GM18907 (cell line): ENCODE measurements at regions not wholly inside any gene's neighbourhood (a gene's known extent, or its start where the extent isn't known, plus 50 kb on each side); places are given as distances from the start of the nearest gene placed in this dataset.

Experiments used
- ATAC-seq: cut with Tn5 transposase; IDR thresholded peaks from one replicate; pipeline ENCODE4 v1.9.1; 2021; ENCODE audit warnings: mild to moderate bottlenecking, moderate library complexity; ENCODE audit not compliant: unreplicated experiment

GRCh38 chr15:95503107-95503506, 827.4 kb upstream of the NR2F2 start:
- no peak for ATAC-seq

DNA sequence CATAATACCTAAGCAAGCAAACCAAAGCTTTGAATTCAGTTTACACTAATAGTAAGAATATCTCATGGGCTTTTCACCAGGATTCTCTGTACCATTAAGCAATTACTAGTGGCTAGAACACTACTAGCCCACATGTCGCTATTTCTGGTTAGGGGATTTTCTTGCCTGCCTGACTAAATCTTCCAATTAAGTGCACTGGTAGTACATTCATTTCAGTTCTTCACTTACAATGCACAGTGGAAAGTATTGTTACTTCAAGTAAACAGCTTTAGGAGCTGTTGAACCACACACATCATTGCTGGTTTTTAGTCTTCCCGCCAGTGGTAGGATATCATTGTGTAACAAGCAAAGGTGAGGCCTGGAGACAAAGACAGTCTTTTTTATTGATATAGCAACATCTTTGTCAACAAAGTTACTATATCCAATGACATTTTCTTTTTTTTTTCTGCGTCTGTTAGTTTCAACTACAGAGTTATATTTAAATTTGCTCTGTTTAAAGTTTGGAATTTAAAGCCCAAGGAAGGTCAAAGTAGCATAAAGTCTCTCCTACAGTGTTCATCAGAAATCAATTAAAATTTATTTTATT, 826.8 kb upstream of the NR2F2 start:
- ATAC-seq = no peak

- no peak for ATAC-seq
These were observed 818.8 kb upstream of the NR2F2 start for GRCh38 chr15:95511671-95512070.

DNA sequence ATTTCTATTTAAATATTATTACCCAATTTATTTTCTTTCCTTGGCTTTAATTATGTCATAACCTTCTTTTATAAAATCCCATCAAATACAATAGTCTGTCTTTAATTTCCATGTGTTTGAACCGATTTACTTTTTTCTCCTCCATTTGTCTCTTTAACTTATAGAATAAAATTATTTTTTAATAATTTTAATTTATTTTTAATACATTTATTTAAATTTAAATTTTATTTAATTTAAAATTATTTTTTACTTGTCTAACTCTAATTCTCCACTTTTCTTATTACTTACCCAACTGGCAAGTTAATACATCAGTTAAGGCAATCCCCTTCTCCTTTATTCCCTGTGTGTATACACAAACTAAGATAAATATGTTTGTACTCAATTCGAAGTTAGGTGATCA, 817.6 kb upstream of the NR2F2 start:
- no peak for ATAC-seq

GRCh38 chr15:95519887-95520286, 810.6 kb upstream of the NR2F2 start:
- no peak for ATAC-seq

GRCh38 chr15:95520511-95520910, 810.0 kb upstream of the NR2F2 start:
- ATAC-seq = no peak

DNA sequence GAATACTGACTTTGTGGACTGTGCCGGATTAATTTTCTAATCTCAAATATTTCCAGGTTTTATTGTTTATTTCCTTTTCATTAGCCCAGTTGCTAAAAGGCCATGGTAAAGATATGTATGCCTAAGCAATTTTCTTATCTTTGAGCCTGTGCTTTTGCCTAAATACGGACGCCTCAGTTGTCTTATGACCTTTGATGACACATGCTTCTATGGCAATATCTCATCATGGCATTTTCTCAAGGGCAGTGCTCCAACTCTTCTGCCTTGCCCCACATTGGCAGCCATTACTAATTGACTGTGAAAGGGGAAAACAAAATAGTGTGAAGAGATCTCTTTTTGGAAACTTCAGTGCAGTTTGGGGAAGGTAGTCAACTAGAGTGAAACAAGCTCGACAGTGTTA, 809.6 kb upstream of the NR2F2 start:
- no peak for ATAC-seq

DNA sequence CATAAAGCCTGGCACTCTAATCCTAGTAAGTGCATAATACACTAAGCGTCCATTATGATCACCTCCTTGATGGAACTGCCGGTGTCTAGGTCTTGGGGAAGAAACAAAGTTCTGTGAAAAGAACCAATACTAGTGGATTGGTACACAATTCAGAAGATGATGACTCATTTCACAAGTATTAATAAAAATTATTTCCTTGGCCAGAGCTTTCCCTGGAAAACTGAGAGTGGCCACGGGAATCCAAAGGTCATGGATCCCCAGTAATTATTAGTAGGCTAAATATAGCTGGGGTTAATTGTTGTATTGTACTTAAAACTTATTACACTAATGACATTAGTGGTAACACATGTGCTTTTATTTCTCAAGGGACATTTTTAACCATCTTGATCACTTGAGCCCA, 808.0 kb upstream of the NR2F2 start:
- ATAC-seq = no peak

GRCh38 chr15:95528920-95529319, 801.6 kb upstream of the NR2F2 start:
- ATAC-seq = no peak

GRCh38 chr15:95536638-95537037, 793.9 kb upstream of the NR2F2 start:
- ATAC-seq = no peak

DNA sequence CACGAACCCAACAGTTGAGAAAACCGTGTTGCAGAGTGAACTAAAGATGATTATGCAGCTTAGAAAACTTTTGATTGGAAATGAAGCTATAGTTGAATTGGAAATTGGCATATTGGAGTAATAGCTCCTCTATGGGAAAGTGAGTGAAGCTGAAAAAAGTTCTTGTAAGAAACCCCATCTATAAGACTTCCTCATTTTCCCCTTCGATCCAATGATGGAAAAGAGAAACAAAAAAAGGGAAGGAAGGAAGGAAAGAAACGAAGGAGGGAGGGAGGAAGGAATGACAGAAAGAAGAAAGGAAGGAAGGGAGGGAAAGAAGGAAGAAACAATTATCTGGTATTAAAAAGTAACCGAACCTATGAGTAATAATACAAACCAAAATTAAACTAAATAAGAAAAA, 791.8 kb upstream of the NR2F2 start:
- no peak for ATAC-seq

DNA sequence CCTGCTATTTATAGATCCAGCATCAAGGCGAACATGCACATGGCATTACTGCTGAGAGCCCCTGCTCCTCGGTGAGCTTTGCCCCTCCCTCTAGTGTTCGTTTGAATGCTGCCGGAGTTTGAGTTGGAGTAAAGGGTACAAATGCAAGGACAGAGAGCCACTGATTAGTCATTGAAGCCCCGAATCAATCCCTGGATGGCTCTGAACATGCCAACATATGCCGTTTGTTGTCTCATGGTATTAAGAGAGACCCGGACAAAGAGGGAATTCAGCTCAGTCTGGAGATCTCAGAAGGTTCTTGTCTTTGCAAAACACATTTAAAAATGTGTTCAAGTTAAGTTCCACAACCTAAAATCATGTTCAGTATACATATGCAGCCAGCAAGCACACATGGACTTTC, 789.2 kb upstream of the NR2F2 start:
- no peak for ATAC-seq

GRCh38 chr15:95549168-95549738, 781.2 kb upstream of the NR2F2 start:
- no peak for ATAC-seq

DNA sequence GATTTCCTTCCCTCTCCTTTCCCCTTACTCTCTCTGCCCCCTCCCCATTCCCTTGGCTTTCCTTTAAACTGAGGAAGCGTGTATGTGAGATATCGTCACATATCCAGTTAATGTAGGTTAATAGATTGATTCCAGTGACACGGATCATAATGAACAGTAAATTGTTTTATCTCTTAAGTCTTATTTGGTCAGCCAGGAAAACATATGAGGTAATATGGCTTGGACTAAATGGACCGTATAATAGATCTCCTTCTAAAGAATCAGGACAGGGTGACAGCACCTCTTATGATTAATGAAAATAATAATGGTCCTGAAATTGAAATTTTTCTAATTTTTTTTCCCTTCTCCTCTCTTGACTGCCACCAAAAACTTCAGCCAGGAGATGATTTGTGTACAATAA, 779.8 kb upstream of the NR2F2 start:
- no peak for ATAC-seq

DNA sequence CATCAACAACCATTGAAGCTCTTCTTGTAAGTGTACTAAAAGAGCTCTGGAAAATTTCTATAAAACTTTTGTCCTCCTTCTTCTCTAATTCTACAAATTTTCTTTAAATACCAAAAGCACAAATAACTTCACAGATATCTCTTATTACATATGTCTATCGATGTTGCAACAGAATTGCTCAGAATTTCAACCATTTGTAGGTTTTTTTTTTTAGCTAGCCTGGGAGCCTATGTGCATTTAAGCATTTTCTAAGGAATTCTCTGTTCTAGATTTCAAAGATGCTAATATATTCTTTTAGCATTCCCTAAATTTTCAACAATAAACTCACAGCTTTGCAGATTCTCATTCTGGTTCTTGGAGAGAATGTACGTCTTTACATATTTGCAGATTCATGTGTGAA, 774.3 kb upstream of the NR2F2 start:
- no peak for ATAC-seq

- ATAC-seq = no peak
These were observed 773.7 kb upstream of the NR2F2 start for GRCh38 chr15:95556866-95557225.

GRCh38 chr15:95557226-95558046, 773.1 kb upstream of the NR2F2 start:
- no peak for ATAC-seq

DNA sequence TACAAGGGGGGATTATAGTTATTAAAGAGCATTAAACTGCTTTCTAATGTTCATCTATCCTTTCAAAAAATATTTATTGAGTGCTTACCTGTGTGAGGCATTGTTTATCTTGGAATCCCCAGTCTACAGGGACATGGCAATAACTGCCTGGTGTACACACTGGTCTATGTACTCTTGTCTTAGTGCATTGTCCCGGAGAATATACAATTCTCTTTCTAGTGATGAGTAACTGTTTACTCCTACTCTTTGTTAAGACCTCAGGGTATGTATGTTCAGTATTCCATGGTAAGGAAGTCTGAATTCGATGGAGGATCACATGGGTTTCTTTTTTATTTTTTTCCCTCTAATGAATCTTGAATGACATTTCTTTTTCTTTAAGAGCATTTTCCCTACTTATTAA, 772.4 kb upstream of the NR2F2 start:
- no peak for ATAC-seq

DNA sequence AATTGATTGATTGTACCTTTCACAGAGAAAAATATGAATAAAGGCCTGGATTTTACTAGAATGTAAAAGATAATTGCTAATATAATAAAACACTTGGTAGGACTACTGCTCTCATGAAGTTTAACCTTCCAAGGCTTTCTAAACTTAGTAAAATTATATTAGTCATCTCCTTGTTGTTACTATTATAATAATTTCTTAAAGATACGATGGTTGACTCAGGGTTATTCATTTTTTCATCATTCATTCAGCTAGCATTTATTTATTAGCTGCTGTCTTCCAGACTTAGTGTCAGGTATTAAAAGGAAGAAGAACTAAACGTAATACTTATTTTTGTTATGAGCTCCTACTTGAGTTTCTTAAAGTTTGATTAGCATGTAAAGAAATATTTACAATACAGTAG, 771.6 kb upstream of the NR2F2 start:
- ATAC-seq = no peak

- ATAC-seq = no peak
These were observed 770.6 kb upstream of the NR2F2 start for GRCh38 chr15:95559875-95560394.

- ATAC-seq = no peak
These were observed 769.0 kb upstream of the NR2F2 start for GRCh38 chr15:95561463-95561862.

- no peak for ATAC-seq
These were observed 766.9 kb upstream of the NR2F2 start for GRCh38 chr15:95563634-95564033.
